H1 (cell line): ENCODE measurements at regions not wholly inside any gene's neighbourhood (a gene's known extent, or its start where the extent isn't known, plus 50 kb on each side); places are given as distances from the start of the nearest gene placed in this dataset.

Experiments used
- CTCF ChIA-PET: fragments of 300-600 bp; sonication (Branson Sonifier 250); formaldehyde crosslinking; loops from one replicate; lab custom pipeline; 2021; ENCODE audit not compliant: partially characterized antibody; lab: Charles Lee
- POLR2A ChIA-PET: fragments of 300-600 bp; sonication (Branson Sonifier 250); formaldehyde crosslinking; loops from one replicate; lab custom pipeline; 2021; ENCODE audit warnings: inconsistent platforms; ENCODE audit not compliant: partially characterized antibody; lab: Charles Lee
- DNase-seq, 2 experiments: peaks; one replicate each; pipeline versions ENCODE4 v3.0.0 to v3.0.0-alpha.2; 2010 to 2022; ENCODE audit warnings: low spot score in 2 of 2, low read depth in 1 of 2, mixed read lengths in 1 of 2
- FAIRE-seq: peaks from 2 replicates; lab custom pipeline; 2011; peaks lifted over from hg19 to GRCh38; lab: Jason Lieb, UNC
- H2AFZ ChIP-seq: 2 replicates; pipeline ENCODE4 v1.8.1; 2012; ENCODE audit warnings: low read length, inconsistent platforms
- H2AK5ac ChIP-seq: 2 replicates; pipeline ENCODE4 v1.6.1; 2013; ENCODE audit warnings: low read depth, low read length
- H2BK120ac ChIP-seq: replicated peaks from 2 replicates; pipeline ENCODE3; 2013; ENCODE audit warnings: low read depth, low read length, inconsistent platforms
- H2BK12ac ChIP-seq: 2 replicates; pipeline ENCODE4 v1.6.1; 2013; ENCODE audit warnings: low read depth, low read length
- H2BK15ac ChIP-seq: 2 replicates; pipeline ENCODE4 v1.6.1; 2013; ENCODE audit warnings: low read length
- H2BK20ac ChIP-seq: 2 replicates; pipeline ENCODE4 v1.6.1; 2013; ENCODE audit warnings: low read length
- H2BK5ac ChIP-seq: 2 replicates; pipeline ENCODE4 v1.6.1; 2013; ENCODE audit warnings: low read depth, low read length
- H3K14ac ChIP-seq: 2 replicates; pipeline ENCODE4 v1.6.1; 2013; ENCODE audit warnings: inconsistent platforms; ENCODE audit not compliant: insufficient read length
- H3K18ac ChIP-seq: 2 replicates; pipeline ENCODE4 v1.6.1; 2013; ENCODE audit warnings: low read length; ENCODE audit errors: extremely low read depth
- H3K23ac ChIP-seq: 2 replicates; pipeline ENCODE4 v1.6.1; 2013; ENCODE audit warnings: inconsistent platforms; ENCODE audit not compliant: insufficient read length
- H3K23me2 ChIP-seq: 2 replicates; pipeline ENCODE4 v1.6.1; 2013; ENCODE audit warnings: low read depth, low read length
- H3K27ac ChIP-seq: 2 replicates; pipeline ENCODE4 v1.6.1; 2011; ENCODE audit warnings: low read depth, low read length, inconsistent platforms
- H3K27me3 ChIP-seq, 4 experiments: replicated peaks in 1 of 4; 1 replicate in 1 of 4; 2 replicates in 3 of 4; pipeline versions ENCODE4 v1.6.1 to v1.8.1; 2011 to 2013; ENCODE audit warnings: low read length in 3 of 4, mild to moderate bottlenecking in 3 of 4, inconsistent platforms in 2 of 4, mixed read lengths in 2 of 4, moderate library complexity in 1 of 4; ENCODE audit not compliant: control insufficient read depth in 3 of 4, insufficient read depth in 3 of 4; ENCODE audit errors: extremely low read depth in 1 of 4
- H3K36me3 ChIP-seq, 4 experiments: 2 replicates each; pipeline versions ENCODE4 v1.6.1 to v1.8.1; 2011 to 2013; ENCODE audit warnings: mild to moderate bottlenecking in 4 of 4, low read length in 3 of 4, moderate library complexity in 2 of 4, control low read depth in 1 of 4, inconsistent platforms in 1 of 4; ENCODE audit not compliant: insufficient read depth in 4 of 4, control insufficient read depth in 2 of 4
- H3K4ac ChIP-seq: replicated peaks from 2 replicates; pipeline ENCODE3; 2013; ENCODE audit warnings: low read length, low read depth, mixed read lengths, inconsistent platforms; ENCODE audit not compliant: insufficient read length
- H3K4me1 ChIP-seq, 4 experiments: replicated peaks in 1 of 4; 1 replicate in 1 of 4; 2 replicates in 3 of 4; pipeline versions ENCODE4 v1.6.1 to v1.8.1; 2011 to 2013; ENCODE audit warnings: low read length in 3 of 4, inconsistent platforms in 2 of 4, mixed read lengths in 1 of 4; ENCODE audit not compliant: insufficient read depth in 4 of 4, control insufficient read depth in 3 of 4
- H3K4me2 ChIP-seq, 2 experiments: 2 replicates each; pipeline versions ENCODE4 v1.6.1 to v1.8.1; 2011 to 2013; ENCODE audit warnings: low read depth in 2 of 2, low read length in 2 of 2, control low read depth in 1 of 2, inconsistent platforms in 1 of 2, mild to moderate bottlenecking in 1 of 2; ENCODE audit not compliant: insufficient read depth in 1 of 2
- H3K4me3 ChIP-seq, 4 experiments: fragments of 200-600, 300-600 bp in 1 of 4; sonication (generic), shearing (Covaris generic), sonication (Bioruptor Twin) in 1 of 4; 2 replicates each; pipeline versions ENCODE4 v1.5.1 to v1.8.1; 2011 to 2016; ENCODE audit warnings: low read length in 4 of 4, low read depth in 3 of 4, control low read depth in 2 of 4, inconsistent platforms in 2 of 4, mild to moderate bottlenecking in 2 of 4, mixed read lengths in 1 of 4, moderate library complexity in 1 of 4; ENCODE audit not compliant: insufficient read depth in 2 of 4; ENCODE audit errors: extremely low read depth in 1 of 4
- H3K56ac ChIP-seq: replicated peaks from 2 replicates; pipeline ENCODE3; 2013; ENCODE audit warnings: low read depth, mild to moderate bottlenecking, mixed read lengths, low read length, inconsistent platforms; ENCODE audit not compliant: insufficient read length
- H3K79me1 ChIP-seq: 2 replicates; pipeline ENCODE4 v1.6.1; 2013; ENCODE audit warnings: low read depth, low read length, control low read depth
- H3K79me2 ChIP-seq, 2 experiments: 2 replicates each; pipeline versions ENCODE4 v1.6.1 to v1.8.1; 2012 to 2013; ENCODE audit warnings: low read length in 2 of 2, mild to moderate bottlenecking in 2 of 2, inconsistent platforms in 1 of 2; ENCODE audit not compliant: insufficient read depth in 2 of 2, control insufficient read depth in 1 of 2
- H3K9ac ChIP-seq, 4 experiments: replicated peaks in 1 of 4; 1 replicate in 1 of 4; 2 replicates in 3 of 4; pipeline versions ENCODE4 v1.6.1 to v1.8.1; 2011 to 2013; ENCODE audit warnings: low read depth in 3 of 4, low read length in 3 of 4, control low read depth in 2 of 4, mild to moderate bottlenecking in 2 of 4, moderate library complexity in 2 of 4, inconsistent platforms in 1 of 4; ENCODE audit errors: extremely low read depth in 1 of 4
- H3K9me3 ChIP-seq, 2 experiments: 2 replicates each; pipeline versions ENCODE4 v1.6.1 to v1.8.1; 2012 to 2013; ENCODE audit warnings: mild to moderate bottlenecking in 2 of 2, moderate library complexity in 2 of 2, control low read depth in 1 of 2, inconsistent platforms in 1 of 2, low read depth in 1 of 2, low read length in 1 of 2, mixed read lengths in 1 of 2; ENCODE audit not compliant: insufficient read depth in 2 of 2
- H4K20me1 ChIP-seq, 2 experiments: replicated peaks in 1 of 2; 2 replicates each; pipeline versions ENCODE3 to v1.8.1; 2011 to 2013; ENCODE audit warnings: inconsistent platforms in 2 of 2, low read length in 2 of 2, mild to moderate bottlenecking in 1 of 2; ENCODE audit not compliant: insufficient read depth in 2 of 2, control insufficient read depth in 1 of 2
- H4K5ac ChIP-seq: 2 replicates; pipeline ENCODE4 v1.6.1; 2013; ENCODE audit warnings: low read length, low read depth, mixed read lengths, inconsistent platforms; ENCODE audit not compliant: insufficient read length
- H4K8ac ChIP-seq: 2 replicates; pipeline ENCODE4 v1.8.0; 2013; ENCODE audit warnings: mild to moderate bottlenecking, moderate library complexity, low read length, inconsistent platforms; ENCODE audit not compliant: insufficient read depth; ENCODE audit errors: extremely low read depth
- H4K91ac ChIP-seq: replicated peaks from 2 replicates; pipeline ENCODE3; 2013; ENCODE audit warnings: low read length, mixed read lengths, inconsistent platforms; ENCODE audit not compliant: insufficient read length
- BRCA1 ChIP-seq: IDR thresholded peaks from 2 replicates; pipeline ENCODE4 v1.6.1; 2012; ENCODE audit warnings: low read depth, low read length, improper control_type of control experiment
- GABPA ChIP-seq: IDR thresholded peaks from 2 replicates; pipeline ENCODE4 v1.6.1; 2011; ENCODE audit warnings: mild to moderate bottlenecking, low read length, moderate library complexity, borderline replicate concordance; ENCODE audit not compliant: insufficient read depth
- KDM1A ChIP-seq: fragments of 200-600, 300-600 bp; sonication (generic); IDR thresholded peaks from 2 replicates; pipeline ENCODE4 v1.7.1; 2016; ENCODE audit warnings: mild to moderate bottlenecking, low read length, borderline replicate concordance
- NRF1 ChIP-seq: IDR thresholded peaks from 2 replicates; pipeline ENCODE4 v1.6.1; 2011; ENCODE audit warnings: mild to moderate bottlenecking, low read depth, low read length, improper control_type of control experiment
- POU5F1 ChIP-seq: IDR thresholded peaks from 2 replicates; pipeline ENCODE4 v1.6.1; 2011; ENCODE audit warnings: low read depth, mild to moderate bottlenecking, low read length, moderate library complexity
- RBBP5 ChIP-seq: IDR thresholded peaks from 2 replicates; pipeline ENCODE4 v1.7.1; 2012; ENCODE audit warnings: low read depth, mild to moderate bottlenecking, inconsistent platforms, low read length, moderate library complexity, borderline replicate concordance
- SAP30 ChIP-seq: fragments of 300-600 bp; sonication (generic); IDR thresholded peaks from 2 replicates; pipeline ENCODE4 v1.7.1; 2012; ENCODE audit warnings: low read length, moderate library complexity, mild to moderate bottlenecking, inconsistent platforms; ENCODE audit not compliant: insufficient read depth, insufficient replicate concordance
- SIN3A ChIP-seq, 2 experiments: IDR thresholded peaks in 1 of 2; conservative IDR thresholded peaks in 1 of 2; 2 replicates each; pipeline ENCODE4 v1.6.1; 2011 to 2012; ENCODE audit warnings: low read length in 2 of 2, improper control_type of control experiment in 1 of 2, low read depth in 1 of 2, mild to moderate bottlenecking in 1 of 2
- SIX5 ChIP-seq: IDR thresholded peaks from 2 replicates; pipeline ENCODE4 v1.6.1; 2011; ENCODE audit warnings: mild to moderate bottlenecking, low read depth, low read length
- ZNF274 ChIP-seq: IDR thresholded peaks from 2 replicates; pipeline ENCODE4 v1.7.0; 2012; ENCODE audit warnings: low read length, borderline replicate concordance; ENCODE audit errors: extremely low read depth
- WGBS, 2 experiments: shearing (Covaris generic) in 1 of 2; methylation state at CpG; one replicate each; pipeline versions ENCODE4 v1.1.6 to v1.1.7; 2013 to 2015; ENCODE audit warnings: low lambda C conversion rate in 2 of 2, mixed read lengths in 2 of 2, inconsistent platforms in 1 of 2, low coverage in 1 of 2, missing lambda C conversion rate in 1 of 2; ENCODE audit not compliant: insufficient replicate concordance in 2 of 2, insufficient coverage in 1 of 2, insufficient read length in 1 of 2; ENCODE audit errors: extremely low coverage in 1 of 2, missing lambda C conversion rate in 1 of 2; 5-methylcytosine and 5-hydroxymethylcytosine counted together

DNA sequence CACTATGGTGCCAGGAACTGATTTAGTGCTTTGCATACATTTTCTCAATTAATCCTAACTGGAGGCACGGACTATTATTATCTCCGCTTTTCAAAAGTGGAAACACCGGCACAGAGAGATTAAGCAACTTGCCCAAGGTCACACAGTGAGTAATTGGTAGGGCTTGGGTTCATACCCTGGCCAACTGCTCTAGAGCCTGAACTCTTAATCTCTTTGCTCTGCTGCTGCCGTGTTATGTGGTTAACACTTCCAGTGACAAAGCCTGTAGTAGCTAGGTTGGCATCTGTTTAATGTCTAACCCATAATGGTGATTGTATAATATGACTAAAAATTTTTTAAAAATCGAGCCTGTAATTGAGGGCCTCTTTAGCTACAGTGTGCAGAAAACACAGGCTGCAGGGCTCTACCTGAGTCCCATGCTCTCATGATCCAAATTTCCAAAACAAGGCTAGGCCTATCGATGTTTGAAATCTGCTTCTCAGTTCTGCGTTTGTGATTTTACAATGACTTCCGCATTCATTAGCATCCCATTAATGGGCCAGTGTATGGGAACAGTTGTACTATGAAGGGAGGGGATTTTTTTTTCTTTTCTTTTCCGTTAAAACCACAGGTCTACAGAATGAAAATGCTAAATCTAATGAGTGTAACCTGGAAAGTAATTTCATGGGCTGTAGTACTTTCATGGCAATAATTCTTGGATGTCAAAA, 219.3 kb upstream of the JADE1 start:
- no peak overlapping the region for H3K4ac ChIP-seq
- H3K23ac ChIP-seq: no peak overlapping the region
- no peaks in the 10 kb centered on the region; a peak in 1 of 7 replicates for H3K4me1 ChIP-seq
- H3K14ac ChIP-seq: no peak overlapping the region
- CTCF ChIA-PET: interaction anchor here (1.5 kb wide), 1 partner anchor 16 kb away, joined by 7 read pairs; no protein-coding TSS in a partner anchor
- H4K5ac ChIP-seq: no peak overlapping the region
- H3K27me3 ChIP-seq: no peaks in the 10 kb centered on the region
- H3K27ac ChIP-seq: no peak overlapping the region
- no peak overlapping the region for H2AK5ac ChIP-seq
- H3K79me2 ChIP-seq: no peaks in the 10 kb centered on the region
- no peak overlapping the region for H2BK15ac ChIP-seq
- no peak overlapping the region for H4K91ac ChIP-seq
- no peak overlapping the region for H3K4me2 ChIP-seq
- FAIRE-seq (peak; percentile 19), DNase-seq (no peak)
- H3K36me3 ChIP-seq: no peaks in the 10 kb centered on the region
- H3K4me3 ChIP-seq: no peak overlapping the region
- H3K9me3 ChIP-seq: peaks cover 3 to 8% of the 10 kb centered on the region in 2 experiments
- no peak overlapping the region for H2BK12ac ChIP-seq
- WGBS, 2 experiments: 92% methylated on average over 9 of the region's 9 CpGs; no CpG with 5 or more reads in 1 of the 2 experiments
- H3K23me2 ChIP-seq: no peaks in the 10 kb centered on the region
- H2BK120ac ChIP-seq: no peak overlapping the region
- H2BK20ac ChIP-seq: no peak overlapping the region
- POLR2A ChIA-PET: interaction anchor here (1.1 to 1.4 kb wide), 3 partner anchors 11 to 625 kb away, joined by 3 to 4 read pairs (median 3); partner anchors contain the start of genes ABHD18 and MFSD8
- no peak overlapping the region for H2BK5ac ChIP-seq
- no peak overlapping the region for H3K18ac ChIP-seq
- H2AFZ ChIP-seq: no peak overlapping the region
- H4K8ac ChIP-seq: no peak overlapping the region
- H3K79me1 ChIP-seq: no peaks in the 10 kb centered on the region
- no peak overlapping the region for H3K56ac ChIP-seq
- H4K20me1 ChIP-seq: no peaks in the 10 kb centered on the region
- H3K9ac ChIP-seq: no peak overlapping the region
- TF ChIP-seq POU5F1 (no peak), KDM1A (no peak), GABPA (no peak), SAP30 (no peak), ZNF274 (no peak), RBBP5 (no peak), SIX5 (no peak), BRCA1 (no peak), SIN3A (conservative IDR thresholded peaks at IDR 0.05 in 1 of 2, IDR thresholded peaks at IDR 0.05 in 1 of 2; ENCODE audit: low read depth in 1 of 2, low read length in 2 of 2) (no peak), NRF1 (no peak)
